ENCODE measurements at regions not wholly inside any gene's neighbourhood (a gene's known extent, or its start where the extent isn't known, plus 50 kb on each side); places are given as distances from the start of the nearest gene placed in this dataset.

- no peak for DNase-seq
- Histone ChIP-seq H3K79me1 (ENCODE audit: low read length) (no peaks in the 10 kb centered on the region), H4K8ac (ENCODE audit: low read depth, low read length) (no peak overlapping the region), H2BK120ac (ENCODE audit: low read depth, low read length) (no peak overlapping the region), H2BK15ac (replicated peaks; ENCODE audit: low read depth) (no peak overlapping the region), H3K27ac (ENCODE audit: low read depth, low read length) (no peak overlapping the region), H2BK5ac (ENCODE audit: low read length) (no peak overlapping the region), H2AK5ac (ENCODE audit: low read length) (no peak overlapping the region), H3K23ac (ENCODE audit: low read length) (no peak overlapping the region), H3K18ac (ENCODE audit: low read length) (no peak overlapping the region), H3K9ac (ENCODE audit: low read length) (no peak overlapping the region), H3K4ac (ENCODE audit: low read depth, low read length) (no peak overlapping the region), H3K27me3 (ENCODE audit: insufficient read depth, low read length, poor library complexity) (no peaks in the 10 kb centered on the region), H3K4me2 (ENCODE audit: low read length) (no peak overlapping the region), H3K56ac (ENCODE audit: low read length) (no peak overlapping the region), H4K5ac (ENCODE audit: low read length) (no peak overlapping the region), H3K4me1 (ENCODE audit: control insufficient read depth, low read depth, low read length) (no peaks in the 10 kb centered on the region), H3K79me2 (ENCODE audit: control insufficient read depth, insufficient read depth, low read length) (no peaks in the 10 kb centered on the region), H3K4me3 (ENCODE audit: low read length) (no peak overlapping the region), H3K36me3 (ENCODE audit: control insufficient read depth, insufficient read depth, low read length) (no peaks in the 10 kb centered on the region)
These were observed 322.6 kb upstream of the ACTBL2 start for GRCh38 chr5:57805170-57805569.

- H3K9ac ChIP-seq (ENCODE audit: low read length), result no peak overlapping the region
- H3K27me3 ChIP-seq (ENCODE audit: insufficient read depth, low read length, poor library complexity), result no peaks in the 10 kb centered on the region
- WGBS (ENCODE audit: extremely low coverage, insufficient coverage, low lambda C conversion rate), result no CpG with 5 or more reads among the region's 1 CpG
- no peak overlapping the region for H3K56ac ChIP-seq (ENCODE audit: low read length)
- no peak overlapping the region for H3K18ac ChIP-seq (ENCODE audit: low read length)
- H3K36me3 ChIP-seq (ENCODE audit: control insufficient read depth, insufficient read depth, low read length), result no peaks in the 10 kb centered on the region
- no peak for DNase-seq
- no peak overlapping the region for H3K27ac ChIP-seq (ENCODE audit: low read depth, low read length)
- H2BK15ac ChIP-seq (replicated peaks; ENCODE audit: low read depth), result no peak overlapping the region
- H2BK120ac ChIP-seq (ENCODE audit: low read depth, low read length), result no peak overlapping the region
- H4K8ac ChIP-seq (ENCODE audit: low read depth, low read length), result no peak overlapping the region
- no peak overlapping the region for H3K4ac ChIP-seq (ENCODE audit: low read depth, low read length)
- H3K79me2 ChIP-seq (ENCODE audit: control insufficient read depth, insufficient read depth, low read length), result no peaks in the 10 kb centered on the region
- no peak overlapping the region for H2AK5ac ChIP-seq (ENCODE audit: low read length)
- H3K4me1 ChIP-seq (ENCODE audit: control insufficient read depth, low read depth, low read length), result no peaks in the 10 kb centered on the region
- no peak overlapping the region for H3K23ac ChIP-seq (ENCODE audit: low read length)
- H3K4me2 ChIP-seq (ENCODE audit: low read length), result no peak overlapping the region
- no peak overlapping the region for H2BK5ac ChIP-seq (ENCODE audit: low read length)
- no peaks in the 10 kb centered on the region for H3K79me1 ChIP-seq (ENCODE audit: low read length)
- no peak overlapping the region for H3K4me3 ChIP-seq (ENCODE audit: low read length)
- no peak overlapping the region for H4K5ac ChIP-seq (ENCODE audit: low read length)
These were observed 321.9 kb upstream of the ACTBL2 start for GRCh38 chr5:57804505-57804904.

- H3K9ac ChIP-seq (ENCODE audit: low read length), result no peak overlapping the region
- H4K5ac ChIP-seq (ENCODE audit: low read length), result no peak overlapping the region
- DNase-seq, result no peak
- H2BK120ac ChIP-seq (ENCODE audit: low read depth, low read length), result no peak overlapping the region
- H3K23ac ChIP-seq (ENCODE audit: low read length), result no peak overlapping the region
- no peaks in the 10 kb centered on the region for H3K79me2 ChIP-seq (ENCODE audit: control insufficient read depth, insufficient read depth, low read length)
- no peak overlapping the region for H4K8ac ChIP-seq (ENCODE audit: low read depth, low read length)
- H3K56ac ChIP-seq (ENCODE audit: low read length), result no peak overlapping the region
- WGBS (ENCODE audit: extremely low coverage, insufficient coverage, low lambda C conversion rate), result no CpG with 5 or more reads among the region's 2 CpGs
- no peak overlapping the region for H2BK15ac ChIP-seq (replicated peaks; ENCODE audit: low read depth)
- H3K27ac ChIP-seq (ENCODE audit: low read depth, low read length), result no peak overlapping the region
- H3K4ac ChIP-seq (ENCODE audit: low read depth, low read length), result no peak overlapping the region
- no peaks in the 10 kb centered on the region for H3K79me1 ChIP-seq (ENCODE audit: low read length)
- H2AK5ac ChIP-seq (ENCODE audit: low read length), result no peak overlapping the region
- no peak overlapping the region for H2BK5ac ChIP-seq (ENCODE audit: low read length)
- H3K4me2 ChIP-seq (ENCODE audit: low read length), result no peak overlapping the region
- H3K36me3 ChIP-seq (ENCODE audit: control insufficient read depth, insufficient read depth, low read length), result no peaks in the 10 kb centered on the region
- H3K4me3 ChIP-seq (ENCODE audit: low read length), result no peak overlapping the region
- H3K27me3 ChIP-seq (ENCODE audit: insufficient read depth, low read length, poor library complexity), result no peaks in the 10 kb centered on the region
- H3K18ac ChIP-seq (ENCODE audit: low read length), result no peak overlapping the region
- H3K4me1 ChIP-seq (ENCODE audit: control insufficient read depth, low read depth, low read length), result no peaks in the 10 kb centered on the region
These were observed 321.4 kb upstream of the ACTBL2 start for GRCh38 chr5:57804007-57804444.

GRCh38 chr5:57802131-57802530 is 319.5 kb upstream of the ACTBL2 start:
- Histone ChIP-seq H2BK5ac (ENCODE audit: low read length) (no peak overlapping the region), H4K5ac (ENCODE audit: low read length) (no peak overlapping the region), H3K79me1 (ENCODE audit: low read length) (no peaks in the 10 kb centered on the region), H3K4ac (ENCODE audit: low read depth, low read length) (no peak overlapping the region), H3K18ac (ENCODE audit: low read length) (no peak overlapping the region), H3K56ac (ENCODE audit: low read length) (no peak overlapping the region), H3K27me3 (ENCODE audit: insufficient read depth, low read length, poor library complexity) (no peaks in the 10 kb centered on the region), H2BK120ac (ENCODE audit: low read depth, low read length) (no peak overlapping the region), H2AK5ac (ENCODE audit: low read length) (no peak overlapping the region), H3K4me3 (ENCODE audit: low read length) (no peak overlapping the region), H3K23ac (ENCODE audit: low read length) (no peak overlapping the region), H3K4me1 (ENCODE audit: control insufficient read depth, low read depth, low read length) (no peaks in the 10 kb centered on the region), H3K79me2 (ENCODE audit: control insufficient read depth, insufficient read depth, low read length) (no peaks in the 10 kb centered on the region), H3K4me2 (ENCODE audit: low read length) (no peak overlapping the region), H3K9ac (ENCODE audit: low read length) (no peak overlapping the region), H3K36me3 (ENCODE audit: control insufficient read depth, insufficient read depth, low read length) (no peaks in the 10 kb centered on the region), H2BK15ac (replicated peaks; ENCODE audit: low read depth) (no peak overlapping the region), H4K8ac (ENCODE audit: low read depth, low read length) (no peak overlapping the region), H3K27ac (ENCODE audit: low read depth, low read length) (no peak overlapping the region)
- no peak for DNase-seq
- no CpG with 5 or more reads among the region's 3 CpGs for WGBS (ENCODE audit: extremely low coverage, insufficient coverage, low lambda C conversion rate)

- Histone ChIP-seq H3K27me3 (ENCODE audit: insufficient read depth, low read length, poor library complexity) (no peaks in the 10 kb centered on the region), H3K56ac (ENCODE audit: low read length) (no peak overlapping the region), H2AK5ac (ENCODE audit: low read length) (no peak overlapping the region), H2BK15ac (replicated peaks; ENCODE audit: low read depth) (no peak overlapping the region), H4K5ac (ENCODE audit: low read length) (no peak overlapping the region), H3K18ac (ENCODE audit: low read length) (no peak overlapping the region), H3K4me2 (ENCODE audit: low read length) (no peak overlapping the region), H4K8ac (ENCODE audit: low read depth, low read length) (no peak overlapping the region), H3K9ac (ENCODE audit: low read length) (no peak overlapping the region), H3K23ac (ENCODE audit: low read length) (no peak overlapping the region), H3K27ac (ENCODE audit: low read depth, low read length) (no peak overlapping the region), H3K4me1 (ENCODE audit: control insufficient read depth, low read depth, low read length) (no peaks in the 10 kb centered on the region), H3K36me3 (ENCODE audit: control insufficient read depth, insufficient read depth, low read length) (no peaks in the 10 kb centered on the region), H2BK5ac (ENCODE audit: low read length) (no peak overlapping the region), H3K79me1 (ENCODE audit: low read length) (no peaks in the 10 kb centered on the region), H3K4me3 (ENCODE audit: low read length) (no peak overlapping the region), H2BK120ac (ENCODE audit: low read depth, low read length) (no peak overlapping the region), H3K4ac (ENCODE audit: low read depth, low read length) (no peak overlapping the region), H3K79me2 (ENCODE audit: control insufficient read depth, insufficient read depth, low read length) (no peaks in the 10 kb centered on the region)
- WGBS (ENCODE audit: extremely low coverage, insufficient coverage, low lambda C conversion rate), result no CpG with 5 or more reads among the region's 1 CpG
- no peak for DNase-seq
These were observed 312.6 kb upstream of the ACTBL2 start for GRCh38 chr5:57795203-57795602.

GRCh38 chr5:57791875-57792274 is 309.3 kb upstream of the ACTBL2 start:
- no peak overlapping the region for H2BK120ac ChIP-seq (ENCODE audit: low read depth, low read length)
- H4K8ac ChIP-seq (ENCODE audit: low read depth, low read length), result no peak overlapping the region
- H3K79me2 ChIP-seq (ENCODE audit: control insufficient read depth, insufficient read depth, low read length), result no peaks in the 10 kb centered on the region
- no peaks in the 10 kb centered on the region for H3K4me1 ChIP-seq (ENCODE audit: control insufficient read depth, low read depth, low read length)
- H3K79me1 ChIP-seq (ENCODE audit: low read length), result no peaks in the 10 kb centered on the region
- no peak overlapping the region for H2BK15ac ChIP-seq (replicated peaks; ENCODE audit: low read depth)
- H3K4me3 ChIP-seq (ENCODE audit: low read length), result no peak overlapping the region
- no peaks in the 10 kb centered on the region for H3K36me3 ChIP-seq (ENCODE audit: control insufficient read depth, insufficient read depth, low read length)
- H3K27ac ChIP-seq (ENCODE audit: low read depth, low read length), result no peak overlapping the region
- H3K9ac ChIP-seq (ENCODE audit: low read length), result no peak overlapping the region
- H3K18ac ChIP-seq (ENCODE audit: low read length), result no peak overlapping the region
- no peaks in the 10 kb centered on the region for H3K27me3 ChIP-seq (ENCODE audit: insufficient read depth, low read length, poor library complexity)
- H3K23ac ChIP-seq (ENCODE audit: low read length), result no peak overlapping the region
- no peak overlapping the region for H3K4me2 ChIP-seq (ENCODE audit: low read length)
- no peak for DNase-seq
- H2AK5ac ChIP-seq (ENCODE audit: low read length), result no peak overlapping the region
- H4K5ac ChIP-seq (ENCODE audit: low read length), result no peak overlapping the region
- H2BK5ac ChIP-seq (ENCODE audit: low read length), result no peak overlapping the region
- WGBS (ENCODE audit: extremely low coverage, insufficient coverage, low lambda C conversion rate), result no CpG with 5 or more reads among the region's 1 CpG
- H3K4ac ChIP-seq (ENCODE audit: low read depth, low read length), result no peak overlapping the region
- H3K56ac ChIP-seq (ENCODE audit: low read length), result no peak overlapping the region
